ENCODE measurements at regions not wholly inside any gene's neighbourhood (a gene's known extent, or its start where the extent isn't known, plus 50 kb on each side); places are given as distances from the start of the nearest gene placed in this dataset.

DNA sequence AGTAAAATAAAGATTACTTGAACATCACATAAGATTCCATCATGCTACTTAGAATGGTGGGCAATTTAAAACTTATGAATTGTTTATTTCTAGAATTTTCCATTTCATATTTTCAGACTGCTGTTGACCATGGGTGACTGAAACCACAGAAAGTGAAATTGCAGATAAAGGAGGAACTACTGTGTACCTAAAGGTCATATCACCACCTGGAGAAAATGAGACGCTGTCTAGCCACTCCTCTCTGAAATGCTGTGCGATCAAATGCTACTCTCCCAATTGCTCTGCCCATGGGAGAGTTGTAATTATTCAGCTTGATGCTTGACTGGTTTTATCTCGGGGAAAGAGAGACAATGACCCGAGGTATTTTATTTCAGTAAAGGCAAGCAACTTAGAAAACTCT is 128.9 kb upstream of the ERCC4 start:
- no peak for TF ChIP-seq POLR2A (IDR thresholded peaks at IDR 0.05)
- no peak for TF ChIP-seq CTCF (IDR thresholded peaks at IDR 0.05)
- TF ChIP-seq POLR2AphosphoS5 (IDR thresholded peaks at IDR 0.05), result no peak
